Endothelial cell of umbilical vein (primary cell): ENCODE measurements at regions not wholly inside any gene's neighbourhood (a gene's known extent, or its start where the extent isn't known, plus 50 kb on each side); places are given as distances from the start of the nearest gene placed in this dataset.

Experiments
- CTCF ChIP-seq, 2 donors: IDR thresholded peaks; 1 replicate in 1 of 2; 2 replicates in 1 of 2; pipeline ENCODE4 v1.5.1; 2011; ENCODE audit warnings: low read length in 2 of 2, mild to moderate bottlenecking in 2 of 2, moderate library complexity in 2 of 2, control low read depth in 1 of 2, inconsistent platforms in 1 of 2, low read depth in 1 of 2; ENCODE audit not compliant: insufficient read depth in 1 of 2; ENCODE audit errors: extremely low read depth in 1 of 2
- EZH2 ChIP-seq: IDR thresholded peaks from 2 replicates; pipeline ENCODE4 v1.6.1; 2012; ENCODE audit warnings: borderline replicate concordance, low read depth, mild to moderate bottlenecking, moderate library complexity, low read length, inconsistent platforms; ENCODE audit not compliant: severe bottlenecking
- JUN ChIP-seq: IDR thresholded peaks from 2 replicates; pipeline ENCODE4 v1.6.1; 2011; ENCODE audit warnings: borderline replicate concordance, low read depth; ENCODE audit not compliant: insufficient read length, insufficient read depth
- MAX ChIP-seq: IDR thresholded peaks from 2 replicates; pipeline ENCODE4 v1.6.1; 2011; ENCODE audit not compliant: insufficient read depth, insufficient read length
- POLR2A ChIP-seq: IDR thresholded peaks from 2 replicates; pipeline ENCODE4 v1.6.1; 2012; ENCODE audit warnings: low read depth, mild to moderate bottlenecking, control low read depth, low read length
- POLR2AphosphoS5 ChIP-seq: IDR thresholded peaks from 2 replicates; pipeline ENCODE4 v1.6.1; 2012; ENCODE audit warnings: low read depth, mild to moderate bottlenecking, control low read depth, low read length, moderate library complexity; ENCODE audit not compliant: insufficient read depth

DNA sequence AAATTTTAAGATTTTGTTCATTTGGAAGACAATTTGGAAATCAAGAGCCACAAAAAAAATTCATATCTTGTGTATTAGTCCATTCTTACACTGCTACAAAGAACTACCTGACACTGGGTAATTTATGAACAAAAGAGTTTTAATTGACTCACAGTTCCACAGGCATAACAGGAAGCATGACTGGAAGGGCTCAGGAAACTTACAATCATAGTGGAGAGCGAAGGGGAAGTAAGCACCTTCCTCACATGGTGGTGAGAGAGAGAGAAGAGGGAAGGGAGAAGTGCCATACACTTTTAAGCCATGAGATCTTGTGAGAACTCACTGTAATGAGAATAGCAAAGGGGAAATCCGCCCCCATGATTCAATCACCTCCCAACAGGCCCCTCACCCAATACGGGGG is 274.4 kb downstream of the KCNN2 start:
- TF ChIP-seq POLR2A, result no peak
- TF ChIP-seq CTCF (IDR thresholded peaks at IDR 0.05; ENCODE audit: extremely low read depth in 1 of 2, insufficient read depth in 1 of 2, low read depth in 1 of 2, low read length in 2 of 2), result no peak
- no peak for TF ChIP-seq POLR2AphosphoS5
- TF ChIP-seq EZH2, result no peak
- no peak for TF ChIP-seq JUN
- no peak for TF ChIP-seq MAX
